NCI-H2107 treated with DMSO at 0.1 percent for 48 hours (cell line): ENCODE measurements at regions not wholly inside any gene's neighbourhood (a gene's known extent, or its start where the extent isn't known, plus 50 kb on each side); places are given as distances from the start of the nearest gene placed in this dataset.
"Not testable (repeated sequence)": the region's sequence is repeated elsewhere in the genome, so short reads cannot be mapped to it uniquely, and the experiment has no call there.

Experiments
- DNase-seq: peaks from one replicate; lab custom pipeline; 2025; ENCODE audit not compliant: unreplicated experiment; lab: John Stamatoyannopoulos, UW

GRCh38 chr11:33974804-33975203, 76.7 kb upstream of the CAPRIN1 start:
- DNase-seq: no peak

- not testable (repeated sequence) for DNase-seq
These were observed 79.7 kb upstream of the LMO2 start for GRCh38 chr11:33971530-33971929.

- peak; percentile 71 for DNase-seq
These were observed 79.1 kb upstream of the LMO2 start for GRCh38 chr11:33970984-33971466.

GRCh38 chr11:33967451-33967850, 75.6 kb upstream of the LMO2 start:
- no peak for DNase-seq

- peak; percentile 7 for DNase-seq
These were observed 73.2 kb upstream of the LMO2 start for GRCh38 chr11:33965032-33965431.

GRCh38 chr11:33959855-33960400, 68.1 kb upstream of the LMO2 start:
- no peak for DNase-seq

GRCh38 chr11:33957304-33957917, 65.5 kb upstream of the LMO2 start:
- DNase-seq: no peak

- DNase-seq: no peak
These were observed 64.7 kb upstream of the LMO2 start for GRCh38 chr11:33956611-33957010.

- DNase-seq: no peak
These were observed 61.4 kb upstream of the LMO2 start for GRCh38 chr11:33953289-33953688.

- DNase-seq: no peak
These were observed 60.9 kb upstream of the LMO2 start for GRCh38 chr11:33952805-33953204.

- DNase-seq: no peak
These were observed 57.5 kb upstream of the LMO2 start for GRCh38 chr11:33949252-33949913.

GRCh38 chr11:33948494-33948893, 56.6 kb upstream of the LMO2 start:
- no peak for DNase-seq

GRCh38 chr11:33947918-33948317, 56.0 kb upstream of the LMO2 start:
- DNase-seq: not testable (repeated sequence)

GRCh38 chr11:33946930-33947329, 55.1 kb upstream of the LMO2 start:
- no peak for DNase-seq

- no peak for DNase-seq
These were observed 53.8 kb upstream of the LMO2 start for GRCh38 chr11:33945481-33946268.

GRCh38 chr11:33944693-33945424, 53.0 kb upstream of the LMO2 start:
- no peak for DNase-seq

GRCh38 chr11:33944345-33944692, 52.4 kb upstream of the LMO2 start:
- no peak for DNase-seq

GRCh38 chr11:33942954-33943353, 51.1 kb upstream of the LMO2 start:
- DNase-seq: no peak

- DNase-seq: no peak
These were observed 49.8 kb upstream of the LMO2 start for GRCh38 chr11:33941637-33942160.
